ENCODE measurements at regions not wholly inside any gene's neighbourhood (a gene's known extent, or its start where the extent isn't known, plus 50 kb on each side); places are given as distances from the start of the nearest gene placed in this dataset.

DNA sequence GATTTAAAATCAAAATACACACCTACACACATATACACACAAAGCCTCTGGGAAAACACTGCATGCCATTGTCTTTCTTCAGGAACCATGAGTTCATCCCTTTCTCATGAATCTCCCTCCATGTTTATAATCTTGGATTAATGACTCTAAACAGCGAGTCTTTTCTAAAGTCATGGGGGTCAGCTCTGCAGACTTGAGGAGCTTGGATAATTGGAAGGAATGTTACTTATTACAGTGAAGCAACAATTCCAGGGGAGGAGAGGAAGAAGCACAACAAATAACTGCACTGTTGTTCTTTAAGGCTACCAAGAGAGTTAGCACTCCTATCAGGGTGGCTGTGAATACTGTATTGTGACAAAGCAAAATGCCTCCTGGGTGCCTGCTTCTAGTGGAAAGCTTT, 444.7 kb downstream of the ANXA1 start:
- no peaks in the 10 kb centered on the region for H3K9me3 ChIP-seq (ENCODE audit: insufficient read depth, low read length)
- H3K4me1 ChIP-seq (ENCODE audit: insufficient read depth, insufficient read length) = no peaks in the 10 kb centered on the region
- H3K4me3 ChIP-seq (ENCODE audit: insufficient read length, low read depth) = no peak overlapping the region
- DNase-seq (ENCODE audit: low read depth, low spot score) = no peak
- no peak for TF ChIP-seq ZNF274 (IDR thresholded peaks at IDR 0.05; ENCODE audit: low read depth, low read length)
- TF ChIP-seq YY1 (IDR thresholded peaks at IDR 0.05; ENCODE audit: insufficient read depth, insufficient read length) = no peak
- no peak for TF ChIP-seq SUZ12 (IDR thresholded peaks at IDR 0.05; ENCODE audit: extremely low read depth, insufficient read depth, insufficient read length)
- no peaks in the 10 kb centered on the region for H3K36me3 ChIP-seq (ENCODE audit: insufficient read depth, insufficient read length, low read length)
- no peaks in the 10 kb centered on the region for H3K27me3 ChIP-seq (ENCODE audit: insufficient read depth, insufficient read length)
- no peak overlapping the region for H3K9ac ChIP-seq (ENCODE audit: insufficient read length, low read depth)

DNA sequence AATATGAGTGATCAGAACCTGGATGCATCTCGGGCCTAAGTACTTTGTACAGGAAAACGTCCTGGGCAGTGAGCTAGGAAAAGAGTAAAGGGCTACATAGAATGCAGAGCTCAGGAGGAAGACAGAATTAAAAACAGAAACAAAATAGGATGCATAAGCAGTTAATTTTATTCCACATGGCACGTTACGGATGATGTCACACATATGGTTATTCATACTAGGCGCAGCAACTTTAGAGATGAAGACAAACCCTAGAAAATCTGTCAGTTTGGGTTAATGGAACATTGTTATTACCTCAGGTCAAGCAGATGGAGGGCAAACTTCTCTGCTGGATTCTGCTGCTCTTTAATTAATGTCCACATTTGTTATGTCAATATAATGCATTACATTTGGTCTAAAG, 445.4 kb downstream of the ANXA1 start:
- no peak for DNase-seq (ENCODE audit: low read depth, low spot score)
- TF ChIP-seq YY1 (IDR thresholded peaks at IDR 0.05; ENCODE audit: insufficient read depth, insufficient read length) (no peak), ZNF274 (IDR thresholded peaks at IDR 0.05; ENCODE audit: low read depth, low read length) (no peak), SUZ12 (IDR thresholded peaks at IDR 0.05; ENCODE audit: extremely low read depth, insufficient read depth, insufficient read length) (no peak)
- H3K9ac ChIP-seq (ENCODE audit: insufficient read length, low read depth) = no peak overlapping the region
- no peaks in the 10 kb centered on the region for H3K27me3 ChIP-seq (ENCODE audit: insufficient read depth, insufficient read length)
- no peaks in the 10 kb centered on the region for H3K9me3 ChIP-seq (ENCODE audit: insufficient read depth, low read length)
- no peak overlapping the region for H3K4me3 ChIP-seq (ENCODE audit: insufficient read length, low read depth)
- no peaks in the 10 kb centered on the region for H3K4me1 ChIP-seq (ENCODE audit: insufficient read depth, insufficient read length)
- no peaks in the 10 kb centered on the region for H3K36me3 ChIP-seq (ENCODE audit: insufficient read depth, insufficient read length, low read length)

DNA sequence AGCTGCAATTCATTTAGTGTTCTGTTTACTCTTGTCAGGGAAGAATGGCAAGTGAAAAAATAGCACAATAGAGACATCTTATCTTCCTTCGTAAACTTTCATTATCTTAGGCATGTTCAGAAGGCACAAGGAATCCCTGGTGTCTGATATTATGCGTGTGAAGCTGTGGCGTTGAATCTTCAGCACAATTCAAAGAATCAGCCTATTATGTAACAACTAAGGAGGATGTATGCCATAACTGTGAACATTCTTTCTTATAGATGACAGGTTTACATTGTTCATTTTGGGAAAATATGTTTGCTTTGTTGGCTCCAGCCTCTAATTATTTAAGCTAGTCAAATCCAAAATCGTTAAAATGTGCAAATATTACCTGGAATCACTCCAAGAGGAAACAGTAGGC, 446.1 kb downstream of the ANXA1 start:
- no peak for DNase-seq (ENCODE audit: low read depth, low spot score)
- H3K9ac ChIP-seq (ENCODE audit: insufficient read length, low read depth) = no peak overlapping the region
- H3K4me1 ChIP-seq (ENCODE audit: insufficient read depth, insufficient read length) = no peaks in the 10 kb centered on the region
- H3K9me3 ChIP-seq (ENCODE audit: insufficient read depth, low read length) = no peaks in the 10 kb centered on the region
- no peak overlapping the region for H3K4me3 ChIP-seq (ENCODE audit: insufficient read length, low read depth)
- H3K36me3 ChIP-seq (ENCODE audit: insufficient read depth, insufficient read length, low read length) = no peaks in the 10 kb centered on the region
- TF ChIP-seq ZNF274 (IDR thresholded peaks at IDR 0.05; ENCODE audit: low read depth, low read length) (no peak), SUZ12 (IDR thresholded peaks at IDR 0.05; ENCODE audit: extremely low read depth, insufficient read depth, insufficient read length) (no peak), YY1 (IDR thresholded peaks at IDR 0.05; ENCODE audit: insufficient read depth, insufficient read length) (no peak)
- no peaks in the 10 kb centered on the region for H3K27me3 ChIP-seq (ENCODE audit: insufficient read depth, insufficient read length)

DNA sequence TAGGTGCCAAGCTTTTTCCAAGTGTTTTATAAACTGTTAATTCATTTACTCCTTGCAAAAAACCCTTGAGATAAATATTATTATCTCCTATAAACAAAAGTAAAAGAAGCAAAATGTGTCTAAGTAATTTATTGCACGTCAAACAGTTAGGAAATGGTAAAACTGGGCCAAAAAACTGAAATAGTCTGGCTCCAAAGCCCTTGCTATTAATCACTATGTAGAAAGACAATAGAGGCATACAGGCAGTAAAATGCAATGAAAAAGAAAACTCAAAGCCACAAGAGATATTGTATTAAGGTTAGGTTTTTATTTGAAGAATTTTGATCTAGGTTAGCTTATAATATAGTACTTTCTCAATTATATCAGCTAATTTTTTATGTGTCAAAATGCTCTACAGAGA, 457.7 kb downstream of the ANXA1 start:
- Histone ChIP-seq H3K36me3 (ENCODE audit: insufficient read depth, insufficient read length, low read length) (no peaks in the 10 kb centered on the region), H3K9ac (ENCODE audit: insufficient read length, low read depth) (no peak overlapping the region), H3K9me3 (ENCODE audit: insufficient read depth, low read length) (no peaks in the 10 kb centered on the region), H3K4me1 (ENCODE audit: insufficient read depth, insufficient read length) (no peaks in the 10 kb centered on the region), H3K4me3 (ENCODE audit: insufficient read length, low read depth) (no peak overlapping the region), H3K27me3 (ENCODE audit: insufficient read depth, insufficient read length) (no peaks in the 10 kb centered on the region)
- DNase-seq (ENCODE audit: low read depth, low spot score) = no peak
- TF ChIP-seq YY1 (IDR thresholded peaks at IDR 0.05; ENCODE audit: insufficient read depth, insufficient read length) (no peak), ZNF274 (IDR thresholded peaks at IDR 0.05; ENCODE audit: low read depth, low read length) (no peak), SUZ12 (IDR thresholded peaks at IDR 0.05; ENCODE audit: extremely low read depth, insufficient read depth, insufficient read length) (no peak)

DNA sequence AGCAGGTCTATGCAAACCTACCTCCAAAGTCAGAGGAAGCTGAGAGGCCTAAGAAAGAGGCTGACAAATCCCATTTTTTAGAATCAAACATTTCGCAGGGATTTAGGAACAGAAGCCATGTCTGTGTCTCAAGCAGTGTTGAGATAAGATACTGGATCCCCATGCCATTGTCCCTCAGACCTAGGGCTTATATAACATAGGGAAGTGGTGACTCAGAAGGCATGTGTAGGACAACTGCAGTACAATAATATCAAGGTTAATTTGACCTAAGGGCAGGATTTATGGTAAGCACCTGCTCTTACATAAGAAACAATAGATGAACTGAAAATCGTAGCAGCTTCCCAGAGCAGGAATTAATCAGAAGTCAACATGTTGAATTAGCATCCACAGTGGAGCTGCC, 459.4 kb downstream of the ANXA1 start:
- DNase-seq (ENCODE audit: low read depth, low spot score) = no peak
- TF ChIP-seq ZNF274 (IDR thresholded peaks at IDR 0.05; ENCODE audit: low read depth, low read length) (no peak), SUZ12 (IDR thresholded peaks at IDR 0.05; ENCODE audit: extremely low read depth, insufficient read depth, insufficient read length) (no peak), YY1 (IDR thresholded peaks at IDR 0.05; ENCODE audit: insufficient read depth, insufficient read length) (no peak)
- Histone ChIP-seq H3K27me3 (ENCODE audit: insufficient read depth, insufficient read length) (no peaks in the 10 kb centered on the region), H3K9ac (ENCODE audit: insufficient read length, low read depth) (no peak overlapping the region), H3K9me3 (ENCODE audit: insufficient read depth, low read length) (no peaks in the 10 kb centered on the region), H3K4me1 (ENCODE audit: insufficient read depth, insufficient read length) (no peaks in the 10 kb centered on the region), H3K36me3 (ENCODE audit: insufficient read depth, insufficient read length, low read length) (no peaks in the 10 kb centered on the region), H3K4me3 (ENCODE audit: insufficient read length, low read depth) (no peak overlapping the region)

DNA sequence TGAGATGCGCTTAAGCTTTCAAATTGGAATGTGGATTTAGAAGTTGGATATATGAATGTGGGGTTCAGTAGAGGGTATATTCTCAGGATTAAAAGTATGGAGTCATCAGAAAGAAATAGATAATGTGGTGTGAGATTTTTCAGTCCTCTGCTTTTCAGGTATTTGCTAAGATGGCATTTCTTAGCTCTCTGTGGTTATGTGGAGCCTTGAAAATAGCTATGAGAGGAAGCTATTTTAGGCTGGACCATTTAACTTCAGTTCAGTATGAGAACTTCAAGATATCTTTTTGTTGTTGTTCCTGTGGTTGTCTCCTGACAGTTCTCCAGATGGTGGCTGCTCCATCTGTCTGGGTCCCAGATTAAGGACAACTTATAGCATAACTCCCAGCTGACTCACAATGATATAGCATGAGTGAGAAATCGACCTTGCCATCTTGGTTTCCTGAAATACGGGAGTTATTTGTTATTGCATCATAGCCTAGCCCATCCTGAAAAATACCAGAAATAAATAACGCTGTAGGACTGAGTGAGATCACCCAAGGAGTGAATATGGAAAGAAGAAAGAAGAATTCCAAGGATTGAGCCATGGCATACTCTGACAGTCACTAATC, 461.5 kb downstream of the ANXA1 start:
- no peak for DNase-seq (ENCODE audit: low read depth, low spot score)
- Histone ChIP-seq H3K4me1 (ENCODE audit: insufficient read depth, insufficient read length) (no peaks in the 10 kb centered on the region), H3K9ac (ENCODE audit: insufficient read length, low read depth) (no peak overlapping the region), H3K4me3 (ENCODE audit: insufficient read length, low read depth) (no peak overlapping the region), H3K9me3 (ENCODE audit: insufficient read depth, low read length) (no peaks in the 10 kb centered on the region), H3K36me3 (ENCODE audit: insufficient read depth, insufficient read length, low read length) (no peaks in the 10 kb centered on the region), H3K27me3 (ENCODE audit: insufficient read depth, insufficient read length) (no peaks in the 10 kb centered on the region)
- TF ChIP-seq YY1 (IDR thresholded peaks at IDR 0.05; ENCODE audit: insufficient read depth, insufficient read length) (no peak), ZNF274 (IDR thresholded peaks at IDR 0.05; ENCODE audit: low read depth, low read length) (no peak), SUZ12 (IDR thresholded peaks at IDR 0.05; ENCODE audit: extremely low read depth, insufficient read depth, insufficient read length) (no peak)

DNA sequence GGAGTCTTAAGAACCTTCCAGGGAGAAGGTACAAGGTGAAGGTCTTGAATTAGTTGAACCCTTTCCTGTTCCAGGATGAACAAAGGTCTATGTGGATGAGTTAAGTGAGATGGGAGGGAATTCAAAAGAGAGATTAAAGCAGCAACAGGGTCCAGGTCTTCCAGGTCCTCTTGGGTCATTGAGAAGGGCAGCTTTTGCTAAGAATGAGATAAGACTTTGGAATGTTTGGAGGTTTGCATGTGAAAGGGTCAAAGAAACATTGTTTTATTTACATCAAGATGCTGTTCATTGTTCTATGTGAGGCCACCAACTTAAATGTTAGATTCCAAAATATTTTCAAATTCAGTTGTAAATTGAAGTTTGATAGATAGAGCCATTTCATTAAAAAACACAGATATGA, 463.9 kb downstream of the ANXA1 start:
- H3K9ac ChIP-seq (ENCODE audit: insufficient read length, low read depth) = no peak overlapping the region
- no peaks in the 10 kb centered on the region for H3K36me3 ChIP-seq (ENCODE audit: insufficient read depth, insufficient read length, low read length)
- no peaks in the 10 kb centered on the region for H3K27me3 ChIP-seq (ENCODE audit: insufficient read depth, insufficient read length)
- DNase-seq (ENCODE audit: low read depth, low spot score) = peak; percentile 56
- H3K9me3 ChIP-seq (ENCODE audit: insufficient read depth, low read length) = no peaks in the 10 kb centered on the region
- no peaks in the 10 kb centered on the region for H3K4me1 ChIP-seq (ENCODE audit: insufficient read depth, insufficient read length)
- TF ChIP-seq SUZ12 (IDR thresholded peaks at IDR 0.05; ENCODE audit: extremely low read depth, insufficient read depth, insufficient read length) = no peak
- no peak for TF ChIP-seq ZNF274 (IDR thresholded peaks at IDR 0.05; ENCODE audit: low read depth, low read length)
- TF ChIP-seq YY1 (IDR thresholded peaks at IDR 0.05; ENCODE audit: insufficient read depth, insufficient read length) = no peak
- H3K4me3 ChIP-seq (ENCODE audit: insufficient read length, low read depth) = no peak overlapping the region
